ENCODE measurements at regions not wholly inside any gene's neighbourhood (a gene's known extent, or its start where the extent isn't known, plus 50 kb on each side); places are given as distances from the start of the nearest gene placed in this dataset.

DNA sequence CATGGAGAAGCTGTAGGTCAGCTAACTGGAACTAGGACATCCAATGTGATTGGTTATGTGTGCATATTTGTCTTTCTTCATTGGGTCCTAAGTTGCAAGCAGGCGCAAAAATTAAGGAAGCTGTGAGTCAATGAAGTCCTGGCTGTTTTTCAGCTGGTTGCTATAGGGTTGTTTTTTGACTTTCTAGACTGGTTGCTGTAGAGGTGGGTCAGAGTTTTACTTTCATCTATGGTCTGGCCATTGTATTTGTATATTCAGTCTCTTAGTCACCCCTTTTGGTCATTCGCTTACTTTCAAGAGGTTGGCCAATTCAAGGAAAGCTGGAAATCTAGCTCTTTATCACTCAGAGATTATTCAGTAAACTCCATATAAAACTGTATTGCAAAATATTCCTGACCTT lies 62.0 kb upstream of the AMZ2 start:
- DNase-seq, result no peak

DNA sequence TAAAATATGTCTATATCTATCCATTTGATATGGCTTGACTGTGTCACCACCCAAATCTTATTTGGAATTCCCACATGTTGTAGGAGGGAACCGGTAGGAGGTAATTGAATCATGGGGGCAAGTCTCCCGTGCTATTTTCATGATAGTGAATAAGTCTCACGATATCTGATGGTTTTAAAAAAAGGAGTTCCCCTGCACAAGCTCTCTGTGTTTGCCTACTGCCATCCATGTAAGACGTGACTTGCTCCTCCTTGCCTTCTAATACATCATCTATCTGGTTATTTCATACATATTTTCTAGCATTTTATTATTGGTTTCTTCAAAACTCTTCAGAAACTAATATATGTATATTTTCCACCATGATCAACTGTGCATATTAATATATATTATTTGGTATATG lies 57.3 kb upstream of the AMZ2 start:
- DNase-seq, result no peak

- peak; percentile 29 for DNase-seq
Observed at GRCh38 chr17:68195667-68196393, 52.0 kb upstream of the AMZ2 start.

- DNase-seq, result no peak
Observed at GRCh38 chr17:68196394-68197090, 51.3 kb upstream of the AMZ2 start.

DNA sequence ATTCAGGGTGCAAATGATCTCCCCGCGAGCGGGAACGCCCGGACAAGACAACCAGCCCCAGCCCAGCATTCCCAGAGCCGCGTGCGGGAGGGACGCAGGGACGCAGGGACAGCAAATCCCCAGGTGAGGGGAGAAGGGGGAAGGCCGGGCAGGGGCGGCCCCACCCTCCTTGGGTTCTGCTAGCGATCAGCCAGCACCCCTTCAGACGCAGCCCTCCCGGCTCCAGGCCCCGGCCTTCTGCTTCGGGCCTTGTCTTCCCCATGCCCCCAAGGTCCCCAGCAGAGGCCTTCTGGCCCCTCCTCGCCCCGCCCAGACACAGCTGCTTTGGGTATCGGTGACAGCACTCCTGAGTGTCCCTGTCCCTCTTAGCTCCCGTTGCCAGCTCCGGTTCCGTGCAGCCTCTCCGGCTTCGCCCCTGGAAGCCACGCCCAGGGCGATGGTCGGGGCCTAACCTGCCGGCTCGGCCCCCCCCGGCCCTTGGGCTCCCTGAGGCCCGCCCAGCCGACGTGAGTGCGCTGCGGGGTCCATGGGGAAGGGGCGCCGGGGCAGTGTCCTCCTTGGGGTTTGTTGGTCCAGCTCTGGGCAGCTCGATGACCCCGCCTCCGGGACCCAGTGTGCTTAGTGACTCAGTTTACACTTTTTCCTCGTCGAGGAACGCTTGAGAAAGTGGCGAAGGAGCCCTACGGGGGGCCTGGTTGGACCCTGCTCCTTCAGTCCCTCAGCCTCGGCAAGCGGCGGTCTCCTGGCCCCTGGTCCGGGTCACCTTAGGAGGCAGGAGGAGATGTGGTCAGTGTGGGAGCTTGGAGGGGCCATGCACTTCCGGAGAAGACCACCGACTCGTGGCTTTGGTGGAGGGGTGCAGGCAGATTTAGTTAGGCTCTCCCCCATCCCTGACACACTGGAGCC lies 50.5 kb upstream of the AMZ2 start:
- peak; percentile 4 for DNase-seq

DNA sequence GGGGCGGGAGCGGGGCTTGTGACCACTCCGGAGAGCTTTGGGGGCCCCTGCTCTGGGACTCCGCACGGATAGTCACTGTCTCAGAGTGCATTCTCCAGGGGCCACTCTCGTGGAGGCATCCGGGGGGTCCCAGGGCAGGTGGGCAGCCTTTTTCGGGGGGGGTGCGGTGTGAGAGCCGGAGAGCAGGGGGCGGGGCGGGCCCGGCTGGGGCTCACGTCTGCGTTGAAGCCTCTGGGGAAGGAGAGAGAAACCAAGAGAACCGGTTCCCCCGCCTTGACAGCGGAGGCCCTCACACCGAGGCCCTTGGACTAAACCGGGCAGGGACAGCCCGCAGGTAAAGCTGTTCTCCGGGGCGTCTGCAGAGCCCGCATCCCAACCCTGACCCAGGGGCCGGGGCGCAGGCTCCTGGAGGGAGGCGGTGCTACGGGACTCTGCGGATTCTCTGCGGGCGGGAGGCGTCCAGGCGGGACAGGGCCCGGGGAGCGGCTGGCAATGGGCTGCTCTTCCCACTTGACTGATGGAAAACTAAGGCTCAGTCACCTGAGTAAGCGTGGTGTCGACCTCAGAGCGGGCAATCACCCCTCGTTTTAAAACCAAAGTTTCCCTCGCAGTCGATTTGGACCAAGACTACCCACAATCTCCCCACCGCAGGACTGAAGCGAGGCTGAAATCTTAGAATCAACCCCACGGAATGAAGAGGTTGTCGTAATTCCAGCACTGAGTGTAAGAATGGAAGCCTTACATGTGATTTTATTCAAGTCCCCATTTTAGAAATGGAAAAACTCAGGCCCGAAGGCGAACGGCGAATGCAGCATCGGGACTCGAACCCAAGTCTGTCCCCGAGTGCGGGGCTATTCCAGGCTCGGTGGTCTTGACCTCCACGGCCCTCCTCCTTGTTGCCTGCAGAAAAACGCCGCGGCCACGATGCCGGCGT lies 49.6 kb upstream of the AMZ2 start:
- DNase-seq, result no peak

Measured in NCI-H1105 treated with DMSO at 0.1 percent for 48 hours (cell line).